WTC11 (cell line): ENCODE measurements at regions not wholly inside any gene's neighbourhood (a gene's known extent, or its start where the extent isn't known, plus 50 kb on each side); places are given as distances from the start of the nearest gene placed in this dataset.

Experiments
- ATF1 ChIP-seq: sonication (generic); formaldehyde crosslinking; IDR thresholded peaks from 2 replicates; pipeline ENCODE4 v1.8.1; 2023; ENCODE audit warnings: mild to moderate bottlenecking, moderate library complexity, missing genetic modification reagents
- CREB1 ChIP-seq: sonication (generic); formaldehyde crosslinking; IDR thresholded peaks from 2 replicates; pipeline ENCODE4 v1.8.0; 2023; ENCODE audit warnings: mild to moderate bottlenecking, missing genetic modification reagents
- CTCF ChIP-seq: fragments of 200-600 bp; IDR thresholded peaks from 2 replicates; pipeline ENCODE4 v1.8.0; 2022; ENCODE audit warnings: antibody characterized with exemption
- RELA ChIP-seq: sonication (generic); formaldehyde crosslinking; IDR thresholded peaks from 2 replicates; pipeline ENCODE4 v1.8.1; 2022; ENCODE audit warnings: missing genetic modification reagents, mild to moderate bottlenecking, borderline replicate concordance
- SP1 ChIP-seq: sonication (generic); formaldehyde crosslinking; conservative IDR thresholded peaks from 2 replicates; pipeline ENCODE4 v1.8.1; 2022; ENCODE audit warnings: missing genetic modification reagents
- ZNF512 ChIP-seq: sonication (generic); formaldehyde crosslinking; IDR thresholded peaks from 2 replicates; pipeline ENCODE4 v1.8.1; 2022; ENCODE audit warnings: missing genetic modification reagents, borderline replicate concordance

GRCh38 chr7:108660465-108660864 lies 90.8 kb downstream of the DNAJB9 start:
- TF ChIP-seq CTCF (no peak), SP1 (CRISPR knock-in tag) (no peak), ATF1 (no peak), CREB1 (CRISPR knock-in tag) (no peak), RELA (CRISPR knock-in tag) (no peak), ZNF512 (no peak)
